Right atrium auricular region (tissue), 2 donors: ENCODE measurements at regions not wholly inside any gene's neighbourhood (a gene's known extent, or its start where the extent isn't known, plus 50 kb on each side); places are given as distances from the start of the nearest gene placed in this dataset.

Source experiments
- DNase-seq: peaks from one replicate; pipeline ENCODE4 v3.0.0-alpha.2; 2019; ENCODE audit warnings: low spot score
- H3K27ac ChIP-seq, 2 donors: fragments of 200-600 bp; sonication (generic); 1 replicate in 1 of 2; 2 replicates in 1 of 2; pipeline ENCODE4 v1.5.1; 2016 to 2019
- H3K27me3 ChIP-seq, 2 donors: fragments of 200-600 bp; sonication (generic); one replicate each; pipeline versions ENCODE4 v1.5.1 to v1.6.0; 2017 to 2019
- H3K36me3 ChIP-seq: fragments of 200-600 bp; sonication (generic); one replicate; pipeline ENCODE4 v1.5.1; 2016
- H3K4me1 ChIP-seq, 2 donors: fragments of 200-600 bp; sonication (generic); one replicate each; pipeline versions ENCODE4 v1.5.1 to v1.6.0; 2017 to 2019
- H3K4me3 ChIP-seq, 2 donors: fragments of 200-600 bp; sonication (generic); 1 replicate in 1 of 2; 2 replicates in 1 of 2; pipeline ENCODE4 v1.5.1; 2017 to 2019; ENCODE audit warnings: mild to moderate bottlenecking in 1 of 2, moderate library complexity in 1 of 2
- H3K9me3 ChIP-seq, 2 donors: fragments of 200-600 bp; sonication (generic); one replicate each; pipeline ENCODE4 v1.5.1; 2019
- TF ChIP-seq, protein P1 (sequence below), 2 donors: fragments of 200-600 bp; sonication (generic); IDR thresholded peaks; one replicate each; pipeline ENCODE4 v1.5.1; 2019; ENCODE audit warnings: antibody characterized with exemption in 2 of 2

DNA sequence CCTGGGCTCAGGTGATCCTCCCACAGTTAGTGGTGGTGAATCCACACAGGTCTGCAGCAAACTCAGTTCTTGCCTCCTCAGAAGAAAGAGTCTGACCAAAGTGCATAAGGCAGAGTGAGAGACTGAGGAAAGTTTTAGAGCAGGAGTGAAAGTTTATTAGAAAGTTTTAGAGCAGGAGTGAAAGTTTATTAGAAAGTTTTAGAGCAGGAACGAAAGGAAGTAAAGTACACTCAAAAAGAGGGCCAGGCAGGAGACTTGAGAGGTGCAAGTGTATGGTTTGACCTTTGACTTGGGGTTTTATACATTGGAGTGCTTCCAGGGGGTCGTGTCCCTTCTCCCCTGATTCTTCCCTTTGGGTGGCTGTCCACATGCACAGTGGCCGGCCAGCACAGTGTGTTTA lies 84.2 kb downstream of the LSM3 start:
- H3K27me3 ChIP-seq = no peaks in the 10 kb centered on the region
- DNase-seq = no peak
- no peak overlapping the region for H3K4me3 ChIP-seq
- peaks cover 0 to 3% of the 10 kb centered on the region in 2 donors for H3K4me1 ChIP-seq
- TF ChIP-seq, protein P1, sequence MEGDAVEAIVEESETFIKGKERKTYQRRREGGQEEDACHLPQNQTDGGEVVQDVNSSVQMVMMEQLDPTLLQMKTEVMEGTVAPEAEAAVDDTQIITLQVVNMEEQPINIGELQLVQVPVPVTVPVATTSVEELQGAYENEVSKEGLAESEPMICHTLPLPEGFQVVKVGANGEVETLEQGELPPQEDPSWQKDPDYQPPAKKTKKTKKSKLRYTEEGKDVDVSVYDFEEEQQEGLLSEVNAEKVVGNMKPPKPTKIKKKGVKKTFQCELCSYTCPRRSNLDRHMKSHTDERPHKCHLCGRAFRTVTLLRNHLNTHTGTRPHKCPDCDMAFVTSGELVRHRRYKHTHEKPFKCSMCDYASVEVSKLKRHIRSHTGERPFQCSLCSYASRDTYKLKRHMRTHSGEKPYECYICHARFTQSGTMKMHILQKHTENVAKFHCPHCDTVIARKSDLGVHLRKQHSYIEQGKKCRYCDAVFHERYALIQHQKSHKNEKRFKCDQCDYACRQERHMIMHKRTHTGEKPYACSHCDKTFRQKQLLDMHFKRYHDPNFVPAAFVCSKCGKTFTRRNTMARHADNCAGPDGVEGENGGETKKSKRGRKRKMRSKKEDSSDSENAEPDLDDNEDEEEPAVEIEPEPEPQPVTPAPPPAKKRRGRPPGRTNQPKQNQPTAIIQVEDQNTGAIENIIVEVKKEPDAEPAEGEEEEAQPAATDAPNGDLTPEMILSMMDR (IDR thresholded peaks at IDR 0.05) = no peak
- H3K9me3 ChIP-seq = no peaks in the 10 kb centered on the region
- no peaks in the 10 kb centered on the region for H3K36me3 ChIP-seq
- no peak overlapping the region for H3K27ac ChIP-seq

DNA sequence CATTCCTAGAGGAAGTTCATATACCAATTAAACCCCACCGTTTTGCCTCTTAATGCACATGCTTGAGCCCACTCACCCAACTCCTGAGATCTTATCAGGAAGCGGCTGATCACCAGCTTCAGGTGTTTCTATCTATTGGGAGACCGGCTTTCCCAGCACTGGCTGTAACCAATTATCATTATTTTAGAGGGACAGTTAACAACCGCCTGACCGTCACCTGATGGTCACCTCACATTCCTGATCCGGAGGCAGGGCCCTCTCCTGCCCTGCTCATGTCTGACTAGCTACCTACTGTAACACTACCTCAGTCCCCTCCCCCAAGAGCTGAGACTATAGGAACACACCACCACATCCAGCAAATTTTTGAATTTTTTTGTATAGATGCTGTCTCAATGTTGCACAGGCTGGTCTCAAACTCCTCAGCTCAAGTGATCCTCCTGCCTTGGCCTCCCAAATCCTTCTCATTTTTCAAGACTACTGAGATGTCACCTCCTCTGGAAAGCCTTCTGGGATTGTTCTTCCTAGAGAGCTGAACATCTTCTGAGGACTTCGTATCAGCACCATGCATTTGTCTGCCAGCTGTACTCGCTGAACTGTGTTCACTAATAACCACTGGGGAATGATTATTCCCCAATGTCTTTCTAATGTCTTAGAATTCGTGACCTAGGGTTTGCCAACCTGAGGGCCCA lies 84.8 kb downstream of the LSM3 start:
- Histone ChIP-seq H3K9me3 (no peaks in the 10 kb centered on the region), H3K4me3 (no peak overlapping the region), H3K27ac (no peak overlapping the region), H3K27me3 (no peaks in the 10 kb centered on the region), H3K4me1 (peaks cover 0 to 3% of the 10 kb centered on the region in 2 donors), H3K36me3 (no peaks in the 10 kb centered on the region)
- TF ChIP-seq, protein P1 (IDR thresholded peaks at IDR 0.05) = no peak
- no peak for DNase-seq

DNA sequence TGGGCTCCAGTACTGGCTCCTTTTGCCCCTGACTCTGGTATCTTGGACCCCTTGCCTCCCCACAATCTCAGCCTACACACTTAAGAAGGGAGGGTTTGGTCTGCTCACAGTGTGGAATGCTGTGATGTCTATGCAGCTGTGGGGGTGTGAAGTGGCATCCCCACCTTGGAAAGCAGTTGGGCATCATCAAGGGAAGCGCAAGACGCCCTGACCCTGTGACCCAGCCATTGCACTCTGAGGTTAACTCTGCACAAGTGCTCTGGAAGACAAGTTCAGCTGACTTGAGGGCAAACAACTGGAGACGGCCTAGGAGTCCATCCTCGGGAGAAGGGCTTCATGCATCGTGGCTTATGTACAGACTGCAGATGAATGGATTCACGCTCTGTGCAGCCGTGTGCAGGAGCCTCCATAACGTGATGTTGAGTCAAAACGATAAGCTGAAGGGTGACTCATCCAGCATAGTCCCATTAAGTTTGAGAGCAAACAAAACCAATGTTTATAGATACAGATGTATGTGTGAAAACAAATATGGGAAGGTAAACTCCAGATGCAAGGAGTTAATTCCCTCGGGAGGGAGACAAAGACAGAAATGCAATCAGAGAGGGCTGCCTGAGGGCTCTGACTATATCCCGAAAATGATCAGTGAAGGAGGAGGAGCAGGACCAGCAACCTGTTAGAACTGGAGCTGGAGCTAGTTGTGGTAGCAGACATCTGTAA lies 86.8 kb downstream of the LSM3 start:
- H3K27me3 ChIP-seq = no peaks in the 10 kb centered on the region
- no peaks in the 10 kb centered on the region for H3K9me3 ChIP-seq
- no peak overlapping the region for H3K4me3 ChIP-seq
- H3K4me1 ChIP-seq = peaks cover 0 to 3% of the 10 kb centered on the region in 2 donors
- no peaks in the 10 kb centered on the region for H3K36me3 ChIP-seq
- no peak for DNase-seq
- H3K27ac ChIP-seq = no peak overlapping the region
- TF ChIP-seq, protein P1 (IDR thresholded peaks at IDR 0.05) = no peak

DNA sequence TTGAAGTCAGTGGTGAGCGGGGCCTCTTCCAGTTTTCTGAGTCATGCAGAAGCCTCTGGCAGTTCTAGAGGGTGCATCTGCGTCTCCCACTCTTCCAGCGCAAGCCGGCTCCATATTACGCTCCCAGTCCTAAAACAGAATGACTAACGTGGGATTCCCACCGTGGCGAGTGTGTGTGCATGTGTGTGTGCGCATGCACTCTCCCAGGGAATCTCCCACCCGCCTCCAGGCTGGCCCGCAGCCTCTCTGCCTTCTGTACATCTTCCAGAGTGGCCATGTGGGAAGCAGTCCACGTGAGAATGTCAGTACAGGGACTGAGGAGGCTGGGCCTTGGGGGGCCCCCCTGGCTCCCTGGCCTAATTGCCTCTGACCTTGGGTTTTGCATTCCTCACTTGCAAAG lies 87.7 kb downstream of the LSM3 start:
- no peak for DNase-seq
- no peak overlapping the region for H3K4me3 ChIP-seq
- no peaks in the 10 kb centered on the region for H3K36me3 ChIP-seq
- no peaks in the 10 kb centered on the region for H3K27me3 ChIP-seq
- TF ChIP-seq, protein P1 (IDR thresholded peaks at IDR 0.05) = no peak
- peaks cover 0 to 1% of the 10 kb centered on the region in 2 donors for H3K4me1 ChIP-seq
- H3K27ac ChIP-seq = no peak overlapping the region
- no peaks in the 10 kb centered on the region for H3K9me3 ChIP-seq

DNA sequence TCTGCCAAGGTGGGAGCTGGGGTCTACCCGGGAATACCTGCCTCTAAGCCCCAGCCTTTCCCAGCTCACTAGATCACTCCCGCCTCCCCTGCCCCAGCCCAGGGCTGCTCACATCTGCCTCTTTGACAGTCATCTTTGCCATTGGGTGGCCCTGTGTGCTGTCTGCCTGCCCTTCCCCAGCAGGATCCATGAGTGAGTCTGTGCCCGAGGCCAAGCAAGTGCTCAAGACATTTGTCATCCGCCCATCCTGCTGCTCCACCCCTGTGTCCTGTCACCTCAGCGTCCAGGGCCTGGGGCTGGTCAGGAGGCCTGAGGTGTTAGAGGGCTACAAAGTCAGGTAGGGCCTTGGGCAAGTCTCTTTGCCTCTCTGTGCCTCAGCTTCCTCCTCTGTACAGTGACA lies 89.4 kb downstream of the LSM3 start:
- no peaks in the 10 kb centered on the region for H3K27me3 ChIP-seq

More for the DNA sequence above, 89.4 kb downstream of the LSM3 start:
- H3K4me3 ChIP-seq = no peak overlapping the region
- DNase-seq = no peak
- H3K36me3 ChIP-seq = no peaks in the 10 kb centered on the region
- no peaks in the 10 kb centered on the region for H3K9me3 ChIP-seq
- no peaks in the 10 kb centered on the region for H3K4me1 ChIP-seq
- H3K27ac ChIP-seq = no peak overlapping the region
- TF ChIP-seq, protein P1 (IDR thresholded peaks at IDR 0.05) = no peak
